Adrenal gland (tissue), 5 donors: ENCODE measurements at regions not wholly inside any gene's neighbourhood (a gene's known extent, or its start where the extent isn't known, plus 50 kb on each side); places are given as distances from the start of the nearest gene placed in this dataset.

Source experiments
- CTCF ChIP-seq, 6 experiments: fragments of 450-650 bp in 4 of 6; fragments of 200-600 bp in 2 of 6; sonication (generic) in 1 of 6; IDR thresholded peaks; 1 replicate in 5 of 6; 2 replicates in 1 of 6; pipeline versions ENCODE4 v1.5.1 to v1.8.0; 2016 to 2021; ENCODE audit warnings: antibody characterized with exemption in 6 of 6, mild to moderate bottlenecking in 2 of 6, moderate library complexity in 1 of 6
- POLR2A ChIP-seq, 2 donors: fragments of 450-650 bp; IDR thresholded peaks; one replicate each; pipeline ENCODE4 v1.6.1; 2017; ENCODE audit warnings: antibody characterized with exemption in 2 of 2, mild to moderate bottlenecking in 2 of 2, moderate library complexity in 1 of 2
- donor health status: DM: no; HTN: no; CAD: no.

GRCh38 chr17:79305376-79305767 lies 230.7 kb downstream of the ENGASE start:
- TF ChIP-seq POLR2A (IDR thresholded peaks at IDR 0.05) (no peak), CTCF (IDR thresholded peaks at IDR 0.05) (no peak)
